ENCODE measurements at regions not wholly inside any gene's neighbourhood (a gene's known extent, or its start where the extent isn't known, plus 50 kb on each side); places are given as distances from the start of the nearest gene placed in this dataset.

DNA sequence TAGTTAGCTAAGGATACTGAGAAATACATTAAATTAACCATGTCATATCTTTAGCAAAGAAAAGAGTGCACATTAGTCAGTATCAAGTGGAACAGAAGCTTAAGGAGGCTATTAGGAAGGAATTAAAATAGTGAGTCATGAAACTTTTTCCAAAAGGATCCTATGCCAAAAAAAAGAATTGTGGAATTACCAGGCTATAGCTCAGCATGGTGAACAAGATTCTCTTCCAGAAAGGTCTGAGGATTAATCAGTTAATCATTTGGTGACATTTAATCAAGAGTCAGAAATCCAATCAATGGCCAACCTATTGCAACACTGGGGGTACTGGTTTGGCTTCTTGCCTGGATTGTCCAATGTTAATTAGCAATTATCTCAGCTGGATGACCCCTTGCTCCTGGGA, 244.5 kb upstream of the NMUR2 start:
- TF ChIP-seq EZH2 (IDR thresholded peaks at IDR 0.05) (no peak), POLR2AphosphoS5 (IDR thresholded peaks at IDR 0.05; ENCODE audit: borderline replicate concordance, low read depth, low read length) (no peak), FOXP2 (optimal IDR thresholded peaks at IDR 0.05; ENCODE audit: control extremely low read depth, extremely low read length, insufficient read depth) (no peak)

Data from SK-N-MC (cell line).